H1 (cell line): ENCODE measurements at regions not wholly inside any gene's neighbourhood (a gene's known extent, or its start where the extent isn't known, plus 50 kb on each side); places are given as distances from the start of the nearest gene placed in this dataset.
"Not testable (repeated sequence)": the region's sequence is repeated elsewhere in the genome, so short reads cannot be mapped to it uniquely, and the experiment has no call there.

Source experiments
- CTCF ChIA-PET: fragments of 300-600 bp; sonication (Branson Sonifier 250); formaldehyde crosslinking; loops from one replicate; lab custom pipeline; 2021; ENCODE audit not compliant: partially characterized antibody; lab: Charles Lee
- POLR2A ChIA-PET: fragments of 300-600 bp; sonication (Branson Sonifier 250); formaldehyde crosslinking; loops from one replicate; lab custom pipeline; 2021; ENCODE audit warnings: inconsistent platforms; ENCODE audit not compliant: partially characterized antibody; lab: Charles Lee
- DNase-seq, 2 experiments: peaks; one replicate each; pipeline versions ENCODE4 v3.0.0 to v3.0.0-alpha.2; 2010 to 2022; ENCODE audit warnings: low spot score in 2 of 2, low read depth in 1 of 2, mixed read lengths in 1 of 2
- FAIRE-seq: peaks from 2 replicates; lab custom pipeline; 2011; peaks lifted over from hg19 to GRCh38; lab: Jason Lieb, UNC
- H2AFZ ChIP-seq: 2 replicates; pipeline ENCODE4 v1.8.1; 2012; ENCODE audit warnings: low read length, inconsistent platforms
- H2AK5ac ChIP-seq: 2 replicates; pipeline ENCODE4 v1.6.1; 2013; ENCODE audit warnings: low read depth, low read length
- H2BK120ac ChIP-seq: replicated peaks from 2 replicates; pipeline ENCODE3; 2013; ENCODE audit warnings: low read depth, low read length, inconsistent platforms
- H2BK12ac ChIP-seq: 2 replicates; pipeline ENCODE4 v1.6.1; 2013; ENCODE audit warnings: low read depth, low read length
- H2BK15ac ChIP-seq: 2 replicates; pipeline ENCODE4 v1.6.1; 2013; ENCODE audit warnings: low read length
- H2BK20ac ChIP-seq: 2 replicates; pipeline ENCODE4 v1.6.1; 2013; ENCODE audit warnings: low read length
- H2BK5ac ChIP-seq: 2 replicates; pipeline ENCODE4 v1.6.1; 2013; ENCODE audit warnings: low read depth, low read length
- H3K14ac ChIP-seq: 2 replicates; pipeline ENCODE4 v1.6.1; 2013; ENCODE audit warnings: inconsistent platforms; ENCODE audit not compliant: insufficient read length
- H3K18ac ChIP-seq: 2 replicates; pipeline ENCODE4 v1.6.1; 2013; ENCODE audit warnings: low read length; ENCODE audit errors: extremely low read depth
- H3K23ac ChIP-seq: 2 replicates; pipeline ENCODE4 v1.6.1; 2013; ENCODE audit warnings: inconsistent platforms; ENCODE audit not compliant: insufficient read length
- H3K23me2 ChIP-seq: 2 replicates; pipeline ENCODE4 v1.6.1; 2013; ENCODE audit warnings: low read depth, low read length
- H3K27ac ChIP-seq: 2 replicates; pipeline ENCODE4 v1.6.1; 2011; ENCODE audit warnings: low read depth, low read length, inconsistent platforms
- H3K27me3 ChIP-seq, 4 experiments: replicated peaks in 1 of 4; 1 replicate in 1 of 4; 2 replicates in 3 of 4; pipeline versions ENCODE4 v1.6.1 to v1.8.1; 2011 to 2013; ENCODE audit warnings: low read length in 3 of 4, mild to moderate bottlenecking in 3 of 4, inconsistent platforms in 2 of 4, mixed read lengths in 2 of 4, moderate library complexity in 1 of 4; ENCODE audit not compliant: control insufficient read depth in 3 of 4, insufficient read depth in 3 of 4; ENCODE audit errors: extremely low read depth in 1 of 4
- H3K36me3 ChIP-seq, 4 experiments: 2 replicates each; pipeline versions ENCODE4 v1.6.1 to v1.8.1; 2011 to 2013; ENCODE audit warnings: mild to moderate bottlenecking in 4 of 4, low read length in 3 of 4, moderate library complexity in 2 of 4, control low read depth in 1 of 4, inconsistent platforms in 1 of 4; ENCODE audit not compliant: insufficient read depth in 4 of 4, control insufficient read depth in 2 of 4
- H3K4ac ChIP-seq: replicated peaks from 2 replicates; pipeline ENCODE3; 2013; ENCODE audit warnings: low read length, low read depth, mixed read lengths, inconsistent platforms; ENCODE audit not compliant: insufficient read length
- H3K4me1 ChIP-seq, 4 experiments: replicated peaks in 1 of 4; 1 replicate in 1 of 4; 2 replicates in 3 of 4; pipeline versions ENCODE4 v1.6.1 to v1.8.1; 2011 to 2013; ENCODE audit warnings: low read length in 3 of 4, inconsistent platforms in 2 of 4, mixed read lengths in 1 of 4; ENCODE audit not compliant: insufficient read depth in 4 of 4, control insufficient read depth in 3 of 4
- H3K4me2 ChIP-seq, 2 experiments: 2 replicates each; pipeline versions ENCODE4 v1.6.1 to v1.8.1; 2011 to 2013; ENCODE audit warnings: low read depth in 2 of 2, low read length in 2 of 2, control low read depth in 1 of 2, inconsistent platforms in 1 of 2, mild to moderate bottlenecking in 1 of 2; ENCODE audit not compliant: insufficient read depth in 1 of 2
- H3K4me3 ChIP-seq, 4 experiments: fragments of 200-600, 300-600 bp in 1 of 4; sonication (generic), shearing (Covaris generic), sonication (Bioruptor Twin) in 1 of 4; 2 replicates each; pipeline versions ENCODE4 v1.5.1 to v1.8.1; 2011 to 2016; ENCODE audit warnings: low read length in 4 of 4, low read depth in 3 of 4, control low read depth in 2 of 4, inconsistent platforms in 2 of 4, mild to moderate bottlenecking in 2 of 4, mixed read lengths in 1 of 4, moderate library complexity in 1 of 4; ENCODE audit not compliant: insufficient read depth in 2 of 4; ENCODE audit errors: extremely low read depth in 1 of 4
- H3K56ac ChIP-seq: replicated peaks from 2 replicates; pipeline ENCODE3; 2013; ENCODE audit warnings: low read depth, mild to moderate bottlenecking, mixed read lengths, low read length, inconsistent platforms; ENCODE audit not compliant: insufficient read length
- H3K79me1 ChIP-seq: 2 replicates; pipeline ENCODE4 v1.6.1; 2013; ENCODE audit warnings: low read depth, low read length, control low read depth
- H3K79me2 ChIP-seq, 2 experiments: 2 replicates each; pipeline versions ENCODE4 v1.6.1 to v1.8.1; 2012 to 2013; ENCODE audit warnings: low read length in 2 of 2, mild to moderate bottlenecking in 2 of 2, inconsistent platforms in 1 of 2; ENCODE audit not compliant: insufficient read depth in 2 of 2, control insufficient read depth in 1 of 2
- H3K9ac ChIP-seq, 4 experiments: replicated peaks in 1 of 4; 1 replicate in 1 of 4; 2 replicates in 3 of 4; pipeline versions ENCODE4 v1.6.1 to v1.8.1; 2011 to 2013; ENCODE audit warnings: low read depth in 3 of 4, low read length in 3 of 4, control low read depth in 2 of 4, mild to moderate bottlenecking in 2 of 4, moderate library complexity in 2 of 4, inconsistent platforms in 1 of 4; ENCODE audit errors: extremely low read depth in 1 of 4
- H3K9me3 ChIP-seq, 2 experiments: 2 replicates each; pipeline versions ENCODE4 v1.6.1 to v1.8.1; 2012 to 2013; ENCODE audit warnings: mild to moderate bottlenecking in 2 of 2, moderate library complexity in 2 of 2, control low read depth in 1 of 2, inconsistent platforms in 1 of 2, low read depth in 1 of 2, low read length in 1 of 2, mixed read lengths in 1 of 2; ENCODE audit not compliant: insufficient read depth in 2 of 2
- H4K20me1 ChIP-seq, 2 experiments: replicated peaks in 1 of 2; 2 replicates each; pipeline versions ENCODE3 to v1.8.1; 2011 to 2013; ENCODE audit warnings: inconsistent platforms in 2 of 2, low read length in 2 of 2, mild to moderate bottlenecking in 1 of 2; ENCODE audit not compliant: insufficient read depth in 2 of 2, control insufficient read depth in 1 of 2
- H4K5ac ChIP-seq: 2 replicates; pipeline ENCODE4 v1.6.1; 2013; ENCODE audit warnings: low read length, low read depth, mixed read lengths, inconsistent platforms; ENCODE audit not compliant: insufficient read length
- H4K8ac ChIP-seq: 2 replicates; pipeline ENCODE4 v1.8.0; 2013; ENCODE audit warnings: mild to moderate bottlenecking, moderate library complexity, low read length, inconsistent platforms; ENCODE audit not compliant: insufficient read depth; ENCODE audit errors: extremely low read depth
- H4K91ac ChIP-seq: replicated peaks from 2 replicates; pipeline ENCODE3; 2013; ENCODE audit warnings: low read length, mixed read lengths, inconsistent platforms; ENCODE audit not compliant: insufficient read length
- BCL11A ChIP-seq, 2 experiments: IDR thresholded peaks; one replicate each; pipeline ENCODE4 v1.6.1; 2011; ENCODE audit warnings: low read depth in 2 of 2, low read length in 2 of 2, mild to moderate bottlenecking in 2 of 2
- CHD2 ChIP-seq: IDR thresholded peaks from 2 replicates; pipeline ENCODE4 v1.6.1; 2012; ENCODE audit warnings: low read length, improper control_type of control experiment
- NRF1 ChIP-seq: IDR thresholded peaks from 2 replicates; pipeline ENCODE4 v1.6.1; 2011; ENCODE audit warnings: mild to moderate bottlenecking, low read depth, low read length, improper control_type of control experiment
- WGBS, 2 experiments: shearing (Covaris generic) in 1 of 2; methylation state at CpG; one replicate each; pipeline versions ENCODE4 v1.1.6 to v1.1.7; 2013 to 2015; ENCODE audit warnings: low lambda C conversion rate in 2 of 2, mixed read lengths in 2 of 2, inconsistent platforms in 1 of 2, low coverage in 1 of 2, missing lambda C conversion rate in 1 of 2; ENCODE audit not compliant: insufficient replicate concordance in 2 of 2, insufficient coverage in 1 of 2, insufficient read length in 1 of 2; ENCODE audit errors: extremely low coverage in 1 of 2, missing lambda C conversion rate in 1 of 2; 5-methylcytosine and 5-hydroxymethylcytosine counted together

DNA sequence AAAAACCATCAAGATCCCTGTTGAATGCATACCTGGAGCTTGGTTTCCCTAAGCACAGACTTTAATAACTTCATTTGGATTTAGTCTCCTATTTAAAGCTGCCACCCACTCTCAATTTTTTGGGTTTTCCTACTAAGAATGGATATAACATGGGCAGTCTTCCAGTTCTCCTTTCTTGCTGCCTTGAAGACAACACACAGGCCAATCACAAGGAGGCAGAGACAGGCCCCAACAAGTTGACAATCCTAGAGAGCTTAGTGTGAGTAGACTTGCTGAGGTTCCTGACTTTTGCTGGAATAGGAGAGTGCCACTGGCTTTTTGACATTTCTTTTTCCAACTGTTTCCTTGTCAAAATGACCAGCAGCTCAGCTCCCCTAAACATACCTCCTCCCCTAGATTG is 112.3 kb upstream of the ESR1 start:
- Histone ChIP-seq H2BK15ac (no peak overlapping the region), H3K23me2 (no peaks in the 10 kb centered on the region), H3K9me3 (no peaks in the 10 kb centered on the region), H3K79me1 (no peaks in the 10 kb centered on the region), H2AK5ac (no peak overlapping the region), H3K27ac (no peak overlapping the region), H4K8ac (no peak overlapping the region), H3K4ac (no peak overlapping the region), H2BK20ac (no peak overlapping the region), H3K23ac (no peak overlapping the region), H3K18ac (no peak overlapping the region), H4K20me1 (no peaks in the 10 kb centered on the region), H2BK120ac (no peak overlapping the region), H4K5ac (no peak overlapping the region), H3K27me3 (no peaks in the 10 kb centered on the region), H4K91ac (no peak overlapping the region), H3K56ac (no peak overlapping the region), H3K9ac (no peak overlapping the region), H2BK12ac (no peak overlapping the region), H2AFZ (no peak overlapping the region), H3K79me2 (no peaks in the 10 kb centered on the region), H3K14ac (no peak overlapping the region), H2BK5ac (no peak overlapping the region), H3K4me2 (no peak overlapping the region), H3K4me3 (no peak overlapping the region), H3K36me3 (no peaks in the 10 kb centered on the region), H3K4me1 (peaks cover 0 to 3% (median under 1%) of the 10 kb centered on the region in 4 experiments; a peak in 3 of 7 replicates)
- CTCF ChIA-PET = interaction anchor here (0.6 to 1.8 kb wide), 6 partner anchors 10 to 657 kb away, joined by 3 to 5 read pairs (median 3); no protein-coding TSS in a partner anchor
- no peak for FAIRE-seq
- POLR2A ChIA-PET = interaction anchor here (0.6 kb wide), 1 partner anchor 1136 kb away, joined by 4 read pairs; no protein-coding TSS in a partner anchor
- no peak for DNase-seq
- TF ChIP-seq BCL11A (IDR thresholded peaks at IDR 0.05; ENCODE audit: low read depth in 2 of 2, low read length in 2 of 2) (no peak), NRF1 (no peak), CHD2 (no peak)

DNA sequence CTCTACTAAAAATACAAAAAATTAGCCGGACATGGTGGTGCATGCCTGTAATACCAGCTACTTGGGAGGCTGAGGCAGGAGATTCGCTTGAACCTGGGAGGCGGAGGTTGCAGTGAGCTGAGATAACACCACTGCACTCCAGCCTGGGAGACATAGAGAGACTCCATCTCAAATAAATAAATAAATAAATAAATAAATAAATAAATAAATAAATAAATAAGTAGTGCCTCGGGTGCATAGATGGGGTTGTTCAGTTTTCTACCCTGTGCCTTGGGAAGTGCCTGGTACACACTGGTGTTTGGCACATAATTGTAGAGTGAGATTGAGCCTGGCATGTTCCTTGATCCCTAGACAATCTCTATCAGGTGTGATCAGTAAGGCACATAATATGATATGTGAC is 111.2 kb upstream of the ESR1 start:
- H2BK120ac ChIP-seq, H3K79me1 ChIP-seq, H3K23ac ChIP-seq, H2BK5ac ChIP-seq, H3K27ac ChIP-seq, H3K27me3 ChIP-seq, H4K91ac ChIP-seq, H3K14ac ChIP-seq, H3K9ac ChIP-seq, H3K56ac ChIP-seq, H3K4me2 ChIP-seq, H4K8ac ChIP-seq, DNase-seq, H3K79me2 ChIP-seq, H2BK15ac ChIP-seq, POLR2A ChIA-PET, FAIRE-seq, H3K4ac ChIP-seq, H2AFZ ChIP-seq, H2BK20ac ChIP-seq, H3K4me1 ChIP-seq, H2AK5ac ChIP-seq, H3K36me3 ChIP-seq, H3K9me3 ChIP-seq, H2BK12ac ChIP-seq, H3K4me3 ChIP-seq, H3K18ac ChIP-seq, H3K23me2 ChIP-seq, H4K5ac ChIP-seq, H4K20me1 ChIP-seq: not testable (repeated sequence)
- CTCF ChIA-PET = interaction anchor here (1.8 kb wide), 1 partner anchor 16 kb away, joined by 5 read pairs; no protein-coding TSS in a partner anchor
- 98% methylated on average over 4 of the region's 4 CpGs; no CpG with 5 or more reads in 1 of the 2 experiments for WGBS, 2 experiments
